PC-9 (cell line): ENCODE measurements at regions not wholly inside any gene's neighbourhood (a gene's known extent, or its start where the extent isn't known, plus 50 kb on each side); places are given as distances from the start of the nearest gene placed in this dataset.

Experiments used
- BruUV-seq: library from RNA; stranded (reverse); fragments of 400-500 nt; replicated peaks from 2 replicates; lab custom pipeline; 2021; lab: Mats Ljungman, UMichigan
- CTCF ChIA-PET: fragments of 300-600 bp; sonication (Branson Sonifier 250); formaldehyde crosslinking; loops from one replicate; lab custom pipeline; 2022; ENCODE audit warnings: antibody characterized with exemption; lab: Charles Lee
- POLR2A ChIA-PET: fragments of 300-600 bp; sonication (Branson Sonifier 250); formaldehyde crosslinking; loops from one replicate; lab custom pipeline; 2022; ENCODE audit warnings: antibody characterized with exemption; ENCODE audit not compliant: unreplicated experiment; lab: Charles Lee
- DNase-seq, 2 experiments: peaks; one replicate each; pipeline versions ENCODE4 v3.0.0 to v3.0.0-alpha.2; 2015 to 2022; ENCODE audit warnings: mixed read lengths in 1 of 2
- H2AFZ ChIP-seq: fragments of 200-600 bp; sonication (generic); 2 replicates; pipeline ENCODE4 v1.8.1; 2017; ENCODE audit warnings: antibody characterized with exemption
- H3F3A ChIP-seq: fragments of 200-600 bp; sonication (generic); 2 replicates; pipeline ENCODE4 v1.8.1; 2017; ENCODE audit warnings: antibody characterized with exemption, mild to moderate bottlenecking, low read depth; ENCODE audit not compliant: insufficient read depth
- H3K27ac ChIP-seq: fragments of 200-600 bp; sonication (generic); 2 replicates; pipeline ENCODE4 v1.6.1; 2016; ENCODE audit warnings: mixed run types
- H3K27me3 ChIP-seq: fragments of 200-600 bp; sonication (generic); 2 replicates; pipeline ENCODE4 v1.6.1; 2016; ENCODE audit warnings: low read depth, mixed run types; ENCODE audit not compliant: insufficient read depth
- H3K36me3 ChIP-seq: fragments of 200-600 bp; sonication (generic); 2 replicates; pipeline ENCODE4 v1.6.1; 2016; ENCODE audit warnings: low read depth, mixed run types
- H3K4me1 ChIP-seq: fragments of 200-600 bp; sonication (generic); replicated peaks from 2 replicates; pipeline ENCODE4 v1.6.1; 2016; ENCODE audit warnings: mixed run types; ENCODE audit not compliant: insufficient read depth
- H3K4me2 ChIP-seq: fragments of 200-600 bp; sonication (generic); 2 replicates; pipeline ENCODE4 v1.6.1; 2017; ENCODE audit warnings: mixed run types
- H3K4me3 ChIP-seq: fragments of 200-600 bp; sonication (generic); 2 replicates; pipeline ENCODE4 v1.6.1; 2016; ENCODE audit warnings: mixed run types
- H3K79me2 ChIP-seq: fragments of 200-600 bp; sonication (generic); 2 replicates; pipeline ENCODE4 v1.6.1; 2017; ENCODE audit warnings: low read depth, mixed run types
- H3K9me2 ChIP-seq: fragments of 200-600 bp; sonication (generic); 2 replicates; pipeline ENCODE4 v1.8.1; 2017; ENCODE audit warnings: mild to moderate bottlenecking; ENCODE audit not compliant: insufficient read depth
- H3K9me3 ChIP-seq: fragments of 200-600 bp; sonication (generic); 2 replicates; pipeline ENCODE4 v1.8.1; 2016; ENCODE audit warnings: low read depth; ENCODE audit not compliant: insufficient read depth
- H4K20me1 ChIP-seq: fragments of 200-600 bp; sonication (generic); 2 replicates; pipeline ENCODE4 v1.8.1; 2017; ENCODE audit not compliant: insufficient read depth
- EZH2 ChIP-seq: fragments of 200-600 bp; sonication (generic); IDR thresholded peaks from 2 replicates; pipeline ENCODE4 v1.8.0; 2017; ENCODE audit warnings: antibody characterized with exemption, low read depth
- intact Hi-C: fragments of 100-400 bp; cut with micrococcal nuclease; formaldehyde crosslinking; loops from one replicate; pipeline ENCODE4 v1.10.0; 2022; ENCODE audit not compliant: unreplicated experiment
- TF ChIP-seq, protein P1 (sequence below): fragments of 200-600 bp; sonication (generic); conservative IDR thresholded peaks from 2 replicates; pipeline ENCODE4 v1.6.1; 2017; ENCODE audit warnings: mixed run types, antibody characterized with exemption, mild to moderate bottlenecking, moderate library complexity

- intact Hi-C loops = no loop called here
- Histone ChIP-seq H3K27me3 (no peaks in the 10 kb centered on the region), H3K27ac (no peak overlapping the region), H3K9me3 (no peaks in the 10 kb centered on the region), H3K4me3 (no peak overlapping the region), H3K9me2 (no peaks in the 10 kb centered on the region), H3K4me1 (no peaks in the 10 kb centered on the region), H3F3A (no peaks in the 10 kb centered on the region), H4K20me1 (no peaks in the 10 kb centered on the region), H2AFZ (no peak overlapping the region), H3K79me2 (no peaks in the 10 kb centered on the region), H3K4me2 (no peak overlapping the region), H3K36me3 (no peaks in the 10 kb centered on the region)
- TF ChIP-seq, protein P1, sequence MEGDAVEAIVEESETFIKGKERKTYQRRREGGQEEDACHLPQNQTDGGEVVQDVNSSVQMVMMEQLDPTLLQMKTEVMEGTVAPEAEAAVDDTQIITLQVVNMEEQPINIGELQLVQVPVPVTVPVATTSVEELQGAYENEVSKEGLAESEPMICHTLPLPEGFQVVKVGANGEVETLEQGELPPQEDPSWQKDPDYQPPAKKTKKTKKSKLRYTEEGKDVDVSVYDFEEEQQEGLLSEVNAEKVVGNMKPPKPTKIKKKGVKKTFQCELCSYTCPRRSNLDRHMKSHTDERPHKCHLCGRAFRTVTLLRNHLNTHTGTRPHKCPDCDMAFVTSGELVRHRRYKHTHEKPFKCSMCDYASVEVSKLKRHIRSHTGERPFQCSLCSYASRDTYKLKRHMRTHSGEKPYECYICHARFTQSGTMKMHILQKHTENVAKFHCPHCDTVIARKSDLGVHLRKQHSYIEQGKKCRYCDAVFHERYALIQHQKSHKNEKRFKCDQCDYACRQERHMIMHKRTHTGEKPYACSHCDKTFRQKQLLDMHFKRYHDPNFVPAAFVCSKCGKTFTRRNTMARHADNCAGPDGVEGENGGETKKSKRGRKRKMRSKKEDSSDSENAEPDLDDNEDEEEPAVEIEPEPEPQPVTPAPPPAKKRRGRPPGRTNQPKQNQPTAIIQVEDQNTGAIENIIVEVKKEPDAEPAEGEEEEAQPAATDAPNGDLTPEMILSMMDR = no peak
- no peak for TF ChIP-seq EZH2
- DNase-seq = no peak
- ChIA-PET POLR2A (no interaction called here), CTCF (no interaction called here)
- no TSS peak for BruUV-seq
Measured at GRCh38 chr4:57329279-57329678, 219.1 kb upstream of the IGFBP7 start.

- H3K27ac ChIP-seq = no peak overlapping the region
- no peaks in the 10 kb centered on the region for H3K36me3 ChIP-seq
- H3K4me2 ChIP-seq = no peak overlapping the region
- no peaks in the 10 kb centered on the region for H3K9me3 ChIP-seq
- BruUV-seq = no TSS peak
- no peaks in the 10 kb centered on the region for H3F3A ChIP-seq
- H3K4me3 ChIP-seq = no peak overlapping the region
- POLR2A ChIA-PET = no interaction called here
- H4K20me1 ChIP-seq = no peaks in the 10 kb centered on the region
- H3K4me1 ChIP-seq = no peaks in the 10 kb centered on the region
- no peaks in the 10 kb centered on the region for H3K27me3 ChIP-seq
- H3K9me2 ChIP-seq = no peaks in the 10 kb centered on the region
- H2AFZ ChIP-seq = no peak overlapping the region
- TF ChIP-seq, protein P1 = no peak
- TF ChIP-seq EZH2 = no peak
- no peaks in the 10 kb centered on the region for H3K79me2 ChIP-seq
- DNase-seq = no peak
- intact Hi-C loops = no loop called here
- CTCF ChIA-PET = interaction anchor here (0.6 kb wide), 1 partner anchor 883 kb away, joined by 3 read pairs; no protein-coding TSS in a partner anchor
Measured at GRCh38 chr4:57324673-57325307, 214.6 kb upstream of the IGFBP7 start.

- intact Hi-C loops = no loop called here
- H3K4me2 ChIP-seq = no peak overlapping the region
- ChIA-PET CTCF (no interaction called here), POLR2A (no interaction called here)
- H3F3A ChIP-seq = no peaks in the 10 kb centered on the region
- BruUV-seq = no TSS peak
- H3K36me3 ChIP-seq = no peaks in the 10 kb centered on the region
- no peaks in the 10 kb centered on the region for H4K20me1 ChIP-seq
- no peaks in the 10 kb centered on the region for H3K4me1 ChIP-seq
- no peaks in the 10 kb centered on the region for H3K79me2 ChIP-seq
- H3K27me3 ChIP-seq = no peaks in the 10 kb centered on the region
- H3K9me2 ChIP-seq = no peaks in the 10 kb centered on the region
- no peak for DNase-seq
- no peaks in the 10 kb centered on the region for H3K9me3 ChIP-seq
- H3K4me3 ChIP-seq = no peak overlapping the region
- no peak overlapping the region for H2AFZ ChIP-seq
- no peak overlapping the region for H3K27ac ChIP-seq
- TF ChIP-seq, protein P1 = no peak
- TF ChIP-seq EZH2 = no peak
Measured at GRCh38 chr4:57320849-57321248, 210.7 kb upstream of the IGFBP7 start.
